ENCODE measurements at regions not wholly inside any gene's neighbourhood (a gene's known extent, or its start where the extent isn't known, plus 50 kb on each side); places are given as distances from the start of the nearest gene placed in this dataset.

DNA sequence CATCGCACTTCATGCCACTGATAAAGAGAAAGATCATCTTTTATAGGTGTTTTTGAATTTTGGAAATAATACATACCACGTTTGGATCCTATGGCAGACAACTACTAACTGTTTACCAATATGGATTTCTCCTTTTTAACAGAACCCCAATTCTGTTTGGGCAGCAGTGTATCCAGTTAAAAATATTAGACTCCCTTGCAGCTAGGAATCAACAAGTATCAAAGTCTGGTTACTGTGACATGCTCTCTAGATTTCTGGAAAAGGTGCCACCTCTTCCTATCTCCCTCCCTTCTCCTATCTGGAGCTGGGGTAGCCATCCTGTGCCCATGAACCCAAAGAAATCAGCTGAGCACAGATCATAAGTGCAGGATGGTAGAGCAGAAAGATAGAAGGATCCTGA lies 54.1 kb upstream of the DTNBP1 start:
- H3K27me3 Mint-ChIP-seq: peaks cover 4% of the 10 kb centered on the region
- peaks cover 7% of the 10 kb centered on the region for H3K36me3 Mint-ChIP-seq
- peaks cover 12% of the 10 kb centered on the region for H3K4me1 Mint-ChIP-seq
- H3K9me3 Mint-ChIP-seq: peaks cover 12% of the 10 kb centered on the region
- no peak overlapping the region for H3K4me3 Mint-ChIP-seq
- H3K27ac Mint-ChIP-seq: no peak overlapping the region

DNA sequence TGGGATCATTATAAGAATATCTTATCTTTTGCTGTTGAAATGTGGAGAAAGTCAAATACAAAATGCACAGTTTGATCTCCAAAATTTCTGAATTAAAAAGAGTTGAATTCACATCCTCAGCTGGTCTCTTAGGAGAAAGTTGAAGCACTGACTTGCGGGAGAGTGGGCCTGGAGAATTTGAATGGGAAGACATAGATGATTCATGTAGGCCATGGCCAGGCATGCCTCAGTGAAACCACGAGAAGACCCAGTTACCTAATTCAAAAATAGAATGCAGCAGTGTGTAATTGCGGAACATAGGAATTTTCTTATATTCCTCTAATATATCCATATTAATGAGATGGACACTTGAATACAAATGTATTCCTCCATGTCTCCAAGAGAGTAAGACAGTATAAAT lies 53.0 kb upstream of the DTNBP1 start:
- peaks cover 7% of the 10 kb centered on the region for H3K36me3 Mint-ChIP-seq
- no peak overlapping the region for H3K27ac Mint-ChIP-seq
- H3K4me1 Mint-ChIP-seq: peaks cover 12% of the 10 kb centered on the region
- peaks cover 12% of the 10 kb centered on the region for H3K9me3 Mint-ChIP-seq
- H3K27me3 Mint-ChIP-seq: peaks cover 4% of the 10 kb centered on the region
- H3K4me3 Mint-ChIP-seq: no peak overlapping the region

DNA sequence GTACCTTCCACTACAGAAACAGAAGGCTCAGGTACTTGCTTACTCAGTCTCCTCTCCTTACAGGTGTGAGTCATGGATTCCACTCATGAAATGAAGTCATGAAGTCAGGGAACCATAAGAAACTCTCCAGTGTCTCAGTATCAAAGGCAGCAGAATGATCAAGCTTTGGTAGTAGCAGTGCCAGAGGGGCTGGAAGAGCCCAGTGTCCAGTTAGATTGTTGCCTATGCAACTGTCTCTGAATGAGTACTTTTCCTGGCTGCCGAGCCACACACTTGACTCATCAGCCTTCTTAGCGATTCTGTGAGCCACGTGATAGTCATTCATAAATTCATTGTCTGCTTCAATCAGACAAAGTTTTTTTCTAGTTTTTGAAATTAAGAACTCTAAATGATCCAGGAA lies 52.2 kb upstream of the DTNBP1 start:
- Mint-ChIP-seq H3K36me3 (peaks cover 5% of the 10 kb centered on the region), H3K9me3 (peaks cover 8% of the 10 kb centered on the region), H3K27me3 (peaks cover 4% of the 10 kb centered on the region), H3K27ac (peak overlapping the region; percentile 20), H3K4me1 (peaks cover 12% of the 10 kb centered on the region), H3K4me3 (no peak overlapping the region)

DNA sequence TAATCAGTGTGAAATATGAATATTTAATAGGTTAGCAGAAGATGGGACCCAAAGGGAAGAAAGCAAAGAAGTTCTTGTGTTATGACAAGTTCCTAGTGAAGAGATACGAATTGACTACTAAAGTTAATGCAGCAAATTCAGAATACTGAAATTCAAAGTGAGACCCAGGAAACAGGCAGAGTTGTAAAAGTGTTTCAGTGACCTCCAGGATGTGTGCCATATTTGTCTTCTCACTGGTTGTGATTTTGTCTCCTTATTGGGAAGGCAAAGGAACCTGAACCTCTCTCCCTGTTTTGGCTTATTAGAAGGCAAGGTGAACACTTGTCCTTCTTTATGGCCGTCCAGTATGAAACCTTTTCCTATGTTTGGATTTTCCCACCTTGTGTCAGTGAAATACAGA lies 51.8 kb upstream of the DTNBP1 start:
- H3K36me3 Mint-ChIP-seq: peaks cover 4% of the 10 kb centered on the region
- peak overlapping the region; percentile 20 for H3K27ac Mint-ChIP-seq
- H3K27me3 Mint-ChIP-seq: peaks cover 4% of the 10 kb centered on the region
- H3K4me1 Mint-ChIP-seq: peaks cover 12% of the 10 kb centered on the region
- H3K4me3 Mint-ChIP-seq: no peak overlapping the region
- peaks cover 4% of the 10 kb centered on the region for H3K9me3 Mint-ChIP-seq

DNA sequence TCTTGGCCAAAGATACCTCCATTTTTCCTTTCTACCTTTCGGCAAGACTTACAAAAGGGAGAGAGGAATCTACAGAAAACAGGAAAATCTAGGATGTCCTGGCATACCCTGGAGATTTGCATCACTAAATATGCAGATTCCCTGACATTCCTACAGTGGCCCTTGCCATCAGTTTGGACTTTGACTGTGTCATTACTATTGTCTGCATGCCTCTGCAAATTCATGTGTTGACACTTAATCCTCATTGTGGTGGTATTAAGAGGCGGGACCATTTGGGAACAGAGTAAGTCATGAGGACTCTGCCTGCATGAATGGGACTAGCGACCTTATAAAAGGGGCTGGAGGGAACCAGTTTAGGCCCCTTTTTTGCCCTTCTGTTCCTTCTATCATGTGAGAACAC lies 50.5 kb upstream of the DTNBP1 start:
- H3K4me3 Mint-ChIP-seq: no peak overlapping the region
- H3K4me1 Mint-ChIP-seq: peaks cover 12% of the 10 kb centered on the region
- H3K36me3 Mint-ChIP-seq: peaks cover 2% of the 10 kb centered on the region
- H3K27ac Mint-ChIP-seq: no peak overlapping the region
- no peaks in the 10 kb centered on the region for H3K9me3 Mint-ChIP-seq
- H3K27me3 Mint-ChIP-seq: peaks cover 4% of the 10 kb centered on the region

DNA sequence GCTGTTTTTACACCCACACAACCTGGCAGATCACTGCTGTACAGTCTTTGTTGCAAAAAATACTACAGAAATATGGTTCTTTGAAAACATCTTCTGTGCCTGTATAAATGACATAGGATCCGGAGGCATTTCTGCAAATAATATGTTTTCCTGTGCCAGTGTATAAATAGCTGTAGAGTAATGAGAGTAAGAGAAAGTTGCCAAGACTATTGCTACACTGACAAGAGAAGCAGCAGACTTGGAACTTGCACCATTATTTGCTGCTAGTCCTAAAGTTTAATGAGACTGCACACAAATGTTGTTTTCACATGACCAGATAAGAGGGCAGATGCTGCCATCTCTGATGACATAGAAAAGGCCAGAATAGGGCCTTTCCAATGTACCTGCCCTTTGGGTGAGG lies 50.0 kb upstream of the DTNBP1 start:
- Mint-ChIP-seq H3K36me3 (peaks cover 2% of the 10 kb centered on the region), H3K27ac (no peak overlapping the region), H3K4me3 (no peak overlapping the region), H3K9me3 (no peaks in the 10 kb centered on the region), H3K27me3 (peaks cover 4% of the 10 kb centered on the region), H3K4me1 (peaks cover 12% of the 10 kb centered on the region)

Data from activated naive CD4-positive, alpha-beta T cell treated with anti-CD3 and anti-CD28 coated beads, Interleukin-2, amount 50 U/mL, for 24 hours (primary cell).